OCI-LY3 (cell line): ENCODE measurements at regions not wholly inside any gene's neighbourhood (a gene's known extent, or its start where the extent isn't known, plus 50 kb on each side); places are given as distances from the start of the nearest gene placed in this dataset.

ENCODE experiments used
- EZH2phosphoT487 ChIP-seq: fragments of 200-600 bp; shearing (Covaris generic); IDR thresholded peaks from 2 replicates; pipeline ENCODE4 v1.6.1; 2018; ENCODE audit warnings: antibody characterized with exemption, mixed run types, low read depth
- TF ChIP-seq, protein P1 (sequence below): fragments of 200-600, 300-600 bp; sonication (generic); IDR thresholded peaks from 2 replicates; pipeline ENCODE4 v1.5.1; 2014; ENCODE audit warnings: antibody characterized with exemption, low read length, low read depth

DNA sequence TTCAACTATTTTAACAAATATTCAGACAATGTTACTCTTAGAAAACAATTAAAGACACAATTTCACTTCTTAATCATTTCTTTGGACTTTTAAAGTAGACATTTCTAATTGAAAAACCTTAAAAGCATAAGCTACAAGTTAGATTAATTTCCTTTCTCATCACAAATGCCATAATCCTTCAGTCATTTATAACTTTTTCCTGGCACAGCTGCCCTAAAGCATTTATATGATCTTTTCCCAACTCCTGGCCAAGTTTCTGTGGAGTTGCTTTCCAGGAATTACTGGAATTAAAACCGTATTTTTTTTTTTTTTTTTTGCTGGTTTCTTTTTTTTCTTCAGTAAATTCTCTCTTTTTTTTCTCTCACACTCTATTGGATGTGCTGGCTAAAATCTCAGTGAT, 615.9 kb downstream of the TBC1D4 start:
- TF ChIP-seq, protein P1, sequence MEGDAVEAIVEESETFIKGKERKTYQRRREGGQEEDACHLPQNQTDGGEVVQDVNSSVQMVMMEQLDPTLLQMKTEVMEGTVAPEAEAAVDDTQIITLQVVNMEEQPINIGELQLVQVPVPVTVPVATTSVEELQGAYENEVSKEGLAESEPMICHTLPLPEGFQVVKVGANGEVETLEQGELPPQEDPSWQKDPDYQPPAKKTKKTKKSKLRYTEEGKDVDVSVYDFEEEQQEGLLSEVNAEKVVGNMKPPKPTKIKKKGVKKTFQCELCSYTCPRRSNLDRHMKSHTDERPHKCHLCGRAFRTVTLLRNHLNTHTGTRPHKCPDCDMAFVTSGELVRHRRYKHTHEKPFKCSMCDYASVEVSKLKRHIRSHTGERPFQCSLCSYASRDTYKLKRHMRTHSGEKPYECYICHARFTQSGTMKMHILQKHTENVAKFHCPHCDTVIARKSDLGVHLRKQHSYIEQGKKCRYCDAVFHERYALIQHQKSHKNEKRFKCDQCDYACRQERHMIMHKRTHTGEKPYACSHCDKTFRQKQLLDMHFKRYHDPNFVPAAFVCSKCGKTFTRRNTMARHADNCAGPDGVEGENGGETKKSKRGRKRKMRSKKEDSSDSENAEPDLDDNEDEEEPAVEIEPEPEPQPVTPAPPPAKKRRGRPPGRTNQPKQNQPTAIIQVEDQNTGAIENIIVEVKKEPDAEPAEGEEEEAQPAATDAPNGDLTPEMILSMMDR, result no peak
- TF ChIP-seq EZH2phosphoT487, result no peak
